ENCODE measurements at regions not wholly inside any gene's neighbourhood (a gene's known extent, or its start where the extent isn't known, plus 50 kb on each side); places are given as distances from the start of the nearest gene placed in this dataset.

- TF ChIP-seq, protein P1, sequence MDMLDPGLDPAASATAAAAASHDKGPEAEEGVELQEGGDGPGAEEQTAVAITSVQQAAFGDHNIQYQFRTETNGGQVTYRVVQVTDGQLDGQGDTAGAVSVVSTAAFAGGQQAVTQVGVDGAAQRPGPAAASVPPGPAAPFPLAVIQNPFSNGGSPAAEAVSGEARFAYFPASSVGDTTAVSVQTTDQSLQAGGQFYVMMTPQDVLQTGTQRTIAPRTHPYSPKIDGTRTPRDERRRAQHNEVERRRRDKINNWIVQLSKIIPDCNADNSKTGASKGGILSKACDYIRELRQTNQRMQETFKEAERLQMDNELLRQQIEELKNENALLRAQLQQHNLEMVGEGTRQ (IDR thresholded peaks at IDR 0.05; ENCODE audit: low read depth, low read length), result no peak
- no peak for TF ChIP-seq POLR2A (IDR thresholded peaks at IDR 0.05; ENCODE audit: low read depth, low read length)
- TF ChIP-seq, protein P2, sequence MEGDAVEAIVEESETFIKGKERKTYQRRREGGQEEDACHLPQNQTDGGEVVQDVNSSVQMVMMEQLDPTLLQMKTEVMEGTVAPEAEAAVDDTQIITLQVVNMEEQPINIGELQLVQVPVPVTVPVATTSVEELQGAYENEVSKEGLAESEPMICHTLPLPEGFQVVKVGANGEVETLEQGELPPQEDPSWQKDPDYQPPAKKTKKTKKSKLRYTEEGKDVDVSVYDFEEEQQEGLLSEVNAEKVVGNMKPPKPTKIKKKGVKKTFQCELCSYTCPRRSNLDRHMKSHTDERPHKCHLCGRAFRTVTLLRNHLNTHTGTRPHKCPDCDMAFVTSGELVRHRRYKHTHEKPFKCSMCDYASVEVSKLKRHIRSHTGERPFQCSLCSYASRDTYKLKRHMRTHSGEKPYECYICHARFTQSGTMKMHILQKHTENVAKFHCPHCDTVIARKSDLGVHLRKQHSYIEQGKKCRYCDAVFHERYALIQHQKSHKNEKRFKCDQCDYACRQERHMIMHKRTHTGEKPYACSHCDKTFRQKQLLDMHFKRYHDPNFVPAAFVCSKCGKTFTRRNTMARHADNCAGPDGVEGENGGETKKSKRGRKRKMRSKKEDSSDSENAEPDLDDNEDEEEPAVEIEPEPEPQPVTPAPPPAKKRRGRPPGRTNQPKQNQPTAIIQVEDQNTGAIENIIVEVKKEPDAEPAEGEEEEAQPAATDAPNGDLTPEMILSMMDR (conservative IDR thresholded peaks at IDR 0.05; ENCODE audit: low read depth, low read length), result no peak
These were observed 214.2 kb downstream of the CALCRL start for GRCh38 chr2:187233811-187234210.
